ENCODE measurements at regions not wholly inside any gene's neighbourhood (a gene's known extent, or its start where the extent isn't known, plus 50 kb on each side); places are given as distances from the start of the nearest gene placed in this dataset.

DNA sequence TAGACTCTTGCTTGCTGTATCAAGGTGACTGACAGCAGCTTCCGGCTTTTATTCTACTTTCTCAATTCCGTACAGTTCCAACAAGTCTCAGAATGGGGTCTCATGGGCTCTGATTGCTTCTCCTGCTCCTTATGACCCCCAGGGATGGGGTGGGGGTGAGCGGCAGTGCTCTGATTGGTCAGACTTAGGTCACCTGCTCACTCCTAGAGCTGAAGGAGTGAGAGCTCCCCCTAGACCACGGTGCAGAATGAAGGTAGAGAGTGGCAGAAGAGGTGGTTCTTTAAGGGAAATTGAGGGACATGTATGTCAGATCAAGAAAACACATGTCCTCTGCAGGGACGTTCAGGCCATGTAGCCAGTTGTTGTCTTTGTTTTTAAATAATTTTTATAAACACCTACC is 115.2 kb downstream of the C9orf152 start (continued):
- TF ChIP-seq, protein P1, sequence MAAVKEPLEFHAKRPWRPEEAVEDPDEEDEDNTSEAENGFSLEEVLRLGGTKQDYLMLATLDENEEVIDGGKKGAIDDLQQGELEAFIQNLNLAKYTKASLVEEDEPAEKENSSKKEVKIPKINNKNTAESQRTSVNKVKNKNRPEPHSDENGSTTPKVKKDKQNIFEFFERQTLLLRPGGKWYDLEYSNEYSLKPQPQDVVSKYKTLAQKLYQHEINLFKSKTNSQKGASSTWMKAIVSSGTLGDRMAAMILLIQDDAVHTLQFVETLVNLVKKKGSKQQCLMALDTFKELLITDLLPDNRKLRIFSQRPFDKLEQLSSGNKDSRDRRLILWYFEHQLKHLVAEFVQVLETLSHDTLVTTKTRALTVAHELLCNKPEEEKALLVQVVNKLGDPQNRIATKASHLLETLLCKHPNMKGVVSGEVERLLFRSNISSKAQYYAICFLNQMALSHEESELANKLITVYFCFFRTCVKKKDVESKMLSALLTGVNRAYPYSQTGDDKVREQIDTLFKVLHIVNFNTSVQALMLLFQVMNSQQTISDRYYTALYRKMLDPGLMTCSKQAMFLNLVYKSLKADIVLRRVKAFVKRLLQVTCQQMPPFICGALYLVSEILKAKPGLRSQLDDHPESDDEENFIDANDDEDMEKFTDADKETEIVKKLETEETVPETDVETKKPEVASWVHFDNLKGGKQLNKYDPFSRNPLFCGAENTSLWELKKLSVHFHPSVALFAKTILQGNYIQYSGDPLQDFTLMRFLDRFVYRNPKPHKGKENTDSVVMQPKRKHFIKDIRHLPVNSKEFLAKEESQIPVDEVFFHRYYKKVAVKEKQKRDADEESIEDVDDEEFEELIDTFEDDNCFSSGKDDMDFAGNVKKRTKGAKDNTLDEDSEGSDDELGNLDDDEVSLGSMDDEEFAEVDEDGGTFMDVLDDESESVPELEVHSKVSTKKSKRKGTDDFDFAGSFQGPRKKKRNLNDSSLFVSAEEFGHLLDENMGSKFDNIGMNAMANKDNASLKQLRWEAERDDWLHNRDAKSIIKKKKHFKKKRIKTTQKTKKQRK (IDR thresholded peaks at IDR 0.05; ENCODE audit: low read depth, low read length) = no peak
- no peak for TF ChIP-seq KLF5 (IDR thresholded peaks at IDR 0.05; ENCODE audit: partially characterized antibody)
- TF ChIP-seq ZSCAN29 (IDR thresholded peaks at IDR 0.05) = no peak
- TF ChIP-seq, protein P2, sequence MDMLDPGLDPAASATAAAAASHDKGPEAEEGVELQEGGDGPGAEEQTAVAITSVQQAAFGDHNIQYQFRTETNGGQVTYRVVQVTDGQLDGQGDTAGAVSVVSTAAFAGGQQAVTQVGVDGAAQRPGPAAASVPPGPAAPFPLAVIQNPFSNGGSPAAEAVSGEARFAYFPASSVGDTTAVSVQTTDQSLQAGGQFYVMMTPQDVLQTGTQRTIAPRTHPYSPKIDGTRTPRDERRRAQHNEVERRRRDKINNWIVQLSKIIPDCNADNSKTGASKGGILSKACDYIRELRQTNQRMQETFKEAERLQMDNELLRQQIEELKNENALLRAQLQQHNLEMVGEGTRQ (IDR thresholded peaks at IDR 0.05; ENCODE audit: borderline replicate concordance, low read depth, low read length) = no peak
- no peak for TF ChIP-seq ZNF274 (IDR thresholded peaks at IDR 0.05; ENCODE audit: insufficient read depth, insufficient read length)
- TF ChIP-seq SUZ12 (IDR thresholded peaks at IDR 0.05; ENCODE audit: unreplicated experiment) = no peak
- TF ChIP-seq PAX5 (IDR thresholded peaks at IDR 0.05; ENCODE audit: borderline replicate concordance, low read depth, low read length) = no peak
- TF ChIP-seq, protein P3, sequence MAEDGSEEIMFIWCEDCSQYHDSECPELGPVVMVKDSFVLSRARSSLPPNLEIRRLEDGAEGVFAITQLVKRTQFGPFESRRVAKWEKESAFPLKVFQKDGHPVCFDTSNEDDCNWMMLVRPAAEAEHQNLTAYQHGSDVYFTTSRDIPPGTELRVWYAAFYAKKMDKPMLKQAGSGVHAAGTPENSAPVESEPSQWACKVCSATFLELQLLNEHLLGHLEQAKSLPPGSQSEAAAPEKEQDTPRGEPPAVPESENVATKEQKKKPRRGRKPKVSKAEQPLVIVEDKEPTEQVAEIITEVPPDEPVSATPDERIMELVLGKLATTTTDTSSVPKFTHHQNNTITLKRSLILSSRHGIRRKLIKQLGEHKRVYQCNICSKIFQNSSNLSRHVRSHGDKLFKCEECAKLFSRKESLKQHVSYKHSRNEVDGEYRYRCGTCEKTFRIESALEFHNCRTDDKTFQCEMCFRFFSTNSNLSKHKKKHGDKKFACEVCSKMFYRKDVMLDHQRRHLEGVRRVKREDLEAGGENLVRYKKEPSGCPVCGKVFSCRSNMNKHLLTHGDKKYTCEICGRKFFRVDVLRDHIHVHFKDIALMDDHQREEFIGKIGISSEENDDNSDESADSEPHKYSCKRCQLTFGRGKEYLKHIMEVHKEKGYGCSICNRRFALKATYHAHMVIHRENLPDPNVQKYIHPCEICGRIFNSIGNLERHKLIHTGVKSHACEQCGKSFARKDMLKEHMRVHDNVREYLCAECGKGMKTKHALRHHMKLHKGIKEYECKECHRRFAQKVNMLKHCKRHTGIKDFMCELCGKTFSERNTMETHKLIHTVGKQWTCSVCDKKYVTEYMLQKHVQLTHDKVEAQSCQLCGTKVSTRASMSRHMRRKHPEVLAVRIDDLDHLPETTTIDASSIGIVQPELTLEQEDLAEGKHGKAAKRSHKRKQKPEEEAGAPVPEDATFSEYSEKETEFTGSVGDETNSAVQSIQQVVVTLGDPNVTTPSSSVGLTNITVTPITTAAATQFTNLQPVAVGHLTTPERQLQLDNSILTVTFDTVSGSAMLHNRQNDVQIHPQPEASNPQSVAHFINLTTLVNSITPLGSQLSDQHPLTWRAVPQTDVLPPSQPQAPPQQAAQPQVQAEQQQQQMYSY (CRISPR knock-in tag; IDR thresholded peaks at IDR 0.05) = no peak
- TF ChIP-seq FOXM1 (IDR thresholded peaks at IDR 0.05; ENCODE audit: low read depth, low read length) = no peak
